ENCODE measurements at regions not wholly inside any gene's neighbourhood (a gene's known extent, or its start where the extent isn't known, plus 50 kb on each side); places are given as distances from the start of the nearest gene placed in this dataset.
A peak's percentile ranks its signal among the peaks of the same experiment; 100 is the strongest.

DNA sequence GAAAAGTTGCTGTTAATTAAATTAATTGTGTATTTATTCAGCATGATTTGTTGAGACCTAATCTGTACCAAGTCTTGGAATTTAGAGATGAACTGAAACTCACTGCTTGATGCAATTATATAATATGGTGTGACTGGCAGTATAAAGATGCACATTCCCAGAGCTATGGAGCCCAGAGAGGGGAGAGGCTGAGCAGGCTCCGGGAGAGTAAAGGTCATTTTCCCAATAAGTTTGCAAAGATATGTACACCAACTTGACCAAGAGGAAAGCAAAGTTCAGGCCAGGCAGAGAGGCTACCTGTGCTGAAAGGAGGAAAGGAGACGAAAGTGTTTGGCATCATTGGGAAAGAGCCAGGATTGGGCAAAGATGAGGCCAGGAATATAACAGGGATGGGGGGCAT is 271.7 kb upstream of the KLF4 start:
- 56 to 79% methylated on average over 2 of the region's 2 CpGs for WGBS, 2 donors
- intact Hi-C loops (cut with DNase I): no loop called here
- no peak overlapping the region for H3K4me3 ChIP-seq
- H3K9me3 ChIP-seq: no peaks in the 10 kb centered on the region
- no peaks in the 10 kb centered on the region for H3K4me1 ChIP-seq
- TF ChIP-seq, protein P1, sequence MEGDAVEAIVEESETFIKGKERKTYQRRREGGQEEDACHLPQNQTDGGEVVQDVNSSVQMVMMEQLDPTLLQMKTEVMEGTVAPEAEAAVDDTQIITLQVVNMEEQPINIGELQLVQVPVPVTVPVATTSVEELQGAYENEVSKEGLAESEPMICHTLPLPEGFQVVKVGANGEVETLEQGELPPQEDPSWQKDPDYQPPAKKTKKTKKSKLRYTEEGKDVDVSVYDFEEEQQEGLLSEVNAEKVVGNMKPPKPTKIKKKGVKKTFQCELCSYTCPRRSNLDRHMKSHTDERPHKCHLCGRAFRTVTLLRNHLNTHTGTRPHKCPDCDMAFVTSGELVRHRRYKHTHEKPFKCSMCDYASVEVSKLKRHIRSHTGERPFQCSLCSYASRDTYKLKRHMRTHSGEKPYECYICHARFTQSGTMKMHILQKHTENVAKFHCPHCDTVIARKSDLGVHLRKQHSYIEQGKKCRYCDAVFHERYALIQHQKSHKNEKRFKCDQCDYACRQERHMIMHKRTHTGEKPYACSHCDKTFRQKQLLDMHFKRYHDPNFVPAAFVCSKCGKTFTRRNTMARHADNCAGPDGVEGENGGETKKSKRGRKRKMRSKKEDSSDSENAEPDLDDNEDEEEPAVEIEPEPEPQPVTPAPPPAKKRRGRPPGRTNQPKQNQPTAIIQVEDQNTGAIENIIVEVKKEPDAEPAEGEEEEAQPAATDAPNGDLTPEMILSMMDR (IDR thresholded peaks at IDR 0.05): no peak
- TF ChIP-seq POLR2AphosphoS5 (IDR thresholded peaks at IDR 0.05): no peak
- H3K27ac ChIP-seq: peak overlapping the region in 2 of 4 donors; percentile 12 to 14
- H3K36me3 ChIP-seq: no peaks in the 10 kb centered on the region
- no peak for DNase-seq
- H3K27me3 ChIP-seq: no peaks in the 10 kb centered on the region

DNA sequence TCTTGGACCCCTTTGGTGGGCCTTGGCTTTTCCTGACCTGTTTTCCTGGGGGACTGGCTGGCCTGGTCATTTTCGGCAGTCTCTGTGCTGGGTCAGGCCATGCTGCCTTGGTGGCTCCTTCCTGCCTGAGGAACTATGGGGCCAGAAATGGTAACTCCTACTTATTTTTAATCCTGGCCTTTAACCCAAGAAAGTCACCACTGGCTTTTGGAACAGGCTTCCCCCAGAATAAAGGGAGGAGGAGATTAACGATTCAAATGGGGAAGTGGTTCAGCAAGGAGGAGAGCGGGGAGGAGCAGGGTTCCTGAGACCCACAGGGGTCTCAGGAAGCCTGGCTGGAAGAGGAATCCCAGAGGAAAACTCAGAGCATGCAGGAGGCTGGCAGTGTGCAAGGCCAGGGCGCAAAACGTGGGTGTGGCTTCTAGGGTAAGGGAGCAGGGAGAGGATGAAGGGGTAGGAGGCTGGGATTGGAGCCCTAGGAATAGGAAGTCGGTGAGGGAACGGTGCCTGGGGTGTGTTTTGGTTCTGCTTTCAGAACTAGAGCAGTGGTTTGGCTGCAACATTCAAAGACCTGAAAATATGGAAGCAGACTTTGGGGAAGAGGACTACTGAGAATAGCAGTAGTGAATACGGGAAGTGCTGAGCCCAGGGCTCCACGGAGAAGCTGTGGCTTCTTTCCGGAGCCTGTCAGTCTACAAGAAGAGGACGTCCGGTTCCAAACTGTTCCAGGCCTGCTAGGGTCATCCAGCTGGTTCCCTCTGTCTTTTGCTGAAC is 271.1 kb upstream of the KLF4 start:
- Histone ChIP-seq H3K27me3 (no peaks in the 10 kb centered on the region), H3K9me3 (no peaks in the 10 kb centered on the region), H3K4me3 (no peak overlapping the region), H3K27ac (peak overlapping the region in 3 of 4 donors; percentile 12 to 43 (median 30)), H3K4me1 (no peaks in the 10 kb centered on the region), H3K36me3 (no peaks in the 10 kb centered on the region)
- WGBS, 2 donors: 44 to 82% methylated on average over 12 of the region's 12 CpGs
- intact Hi-C loops (cut with DNase I): no loop called here
- TF ChIP-seq EP300 (IDR thresholded peaks at IDR 0.05) (peak in 2 of 4 donors; percentile 5 to 82), POLR2AphosphoS5 (IDR thresholded peaks at IDR 0.05) (no peak), POLR2A (IDR thresholded peaks at IDR 0.05) (no peak)
- TF ChIP-seq, protein P1 (IDR thresholded peaks at IDR 0.05): no peak
- DNase-seq: peak; percentile 80

DNA sequence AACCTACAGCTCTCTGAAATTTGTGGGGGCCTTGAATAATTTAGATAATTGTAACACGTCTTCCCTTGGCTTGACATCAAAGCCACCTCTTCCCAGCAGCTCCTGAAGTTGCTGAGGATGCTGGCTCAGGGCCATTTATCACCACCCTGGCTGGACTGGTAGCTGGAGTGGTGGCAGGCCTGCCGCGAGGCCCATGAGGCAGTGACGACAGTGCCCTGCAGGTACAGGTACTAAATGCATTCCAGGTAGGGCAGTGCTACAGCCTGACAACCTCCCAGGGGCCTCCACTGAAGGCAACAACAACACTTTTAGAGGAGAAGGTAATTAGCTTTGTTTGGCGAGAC is 270.2 kb upstream of the KLF4 start:
- Histone ChIP-seq H3K4me3 (no peak overlapping the region), H3K27me3 (no peaks in the 10 kb centered on the region), H3K4me1 (no peaks in the 10 kb centered on the region), H3K36me3 (no peaks in the 10 kb centered on the region), H3K27ac (peak overlapping the region in 1 of 4 donors; percentile 3), H3K9me3 (no peaks in the 10 kb centered on the region)
- intact Hi-C loops (cut with DNase I): no loop called here
- DNase-seq: no peak
- 80 to 85% methylated on average over 5 of the region's 5 CpGs for WGBS, 2 donors
- no peak for TF ChIP-seq POLR2A (IDR thresholded peaks at IDR 0.05)
- TF ChIP-seq EP300 (IDR thresholded peaks at IDR 0.05): no peak
- TF ChIP-seq, protein P1 (IDR thresholded peaks at IDR 0.05): no peak
- no peak for TF ChIP-seq POLR2AphosphoS5 (IDR thresholded peaks at IDR 0.05)

DNA sequence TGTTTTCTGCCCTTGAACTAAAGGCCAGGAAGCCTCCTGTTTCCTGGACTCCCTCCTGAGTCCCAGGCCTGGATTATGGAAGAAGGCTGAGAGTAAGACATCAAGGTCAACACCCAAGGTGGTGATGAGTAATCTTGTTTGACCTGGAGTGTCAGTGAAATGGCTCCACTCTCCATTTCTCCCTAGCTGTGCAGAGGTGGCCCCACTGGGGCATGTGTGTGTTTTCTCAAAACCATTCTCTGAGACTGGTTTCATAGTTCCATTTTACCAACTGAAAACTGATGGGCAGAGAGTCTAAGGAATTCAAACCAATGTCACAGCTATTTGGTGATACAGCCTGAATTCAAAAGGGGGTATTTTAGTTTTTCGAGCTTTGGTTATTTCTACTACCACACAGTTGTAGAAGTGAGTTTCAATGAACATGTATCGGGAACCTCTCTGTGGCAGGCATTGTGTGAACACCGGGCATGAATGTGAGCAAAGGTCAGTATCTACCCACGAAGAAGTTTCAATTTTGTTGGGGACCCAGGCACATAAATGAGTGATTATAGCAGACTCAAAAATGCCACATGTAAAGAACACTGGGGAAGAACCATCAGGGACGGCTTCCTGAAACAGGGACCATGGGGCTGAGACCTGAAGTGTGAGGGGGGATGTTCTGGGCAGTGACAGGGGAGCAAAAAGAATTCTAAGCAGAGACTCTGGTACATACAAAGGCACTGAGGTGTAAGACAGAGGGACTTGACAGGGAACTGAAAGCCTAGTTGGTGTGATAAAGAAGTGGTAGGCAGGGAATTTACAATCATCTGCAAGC is 269.6 kb upstream of the KLF4 start:
- TF ChIP-seq POLR2A (IDR thresholded peaks at IDR 0.05) (no peak), EP300 (IDR thresholded peaks at IDR 0.05) (no peak), POLR2AphosphoS5 (IDR thresholded peaks at IDR 0.05) (no peak)
- TF ChIP-seq, protein P1 (IDR thresholded peaks at IDR 0.05): no peak
- intact Hi-C loops (cut with DNase I): no loop called here
- Histone ChIP-seq H3K27ac (no peak overlapping the region), H3K4me3 (no peak overlapping the region), H3K27me3 (no peaks in the 10 kb centered on the region), H3K9me3 (no peaks in the 10 kb centered on the region), H3K36me3 (no peaks in the 10 kb centered on the region), H3K4me1 (no peaks in the 10 kb centered on the region)
- 80 to 87% methylated on average over 5 of the region's 5 CpGs for WGBS, 2 donors
- no peak for DNase-seq
